RWPE2 (cell line): ENCODE measurements at regions not wholly inside any gene's neighbourhood (a gene's known extent, or its start where the extent isn't known, plus 50 kb on each side); places are given as distances from the start of the nearest gene placed in this dataset.
A peak's percentile ranks its signal among the peaks of the same experiment; 100 is the strongest.

Experiments used
- ATAC-seq: fragments of 200-7000 bp; cut with Tn5 transposase; 3 replicates; pipeline ENCODE4 v1.9.1; 2021; ENCODE audit warnings: low read depth
- DNase-seq: peaks from one replicate; pipeline ENCODE4 v3.0.0-alpha.2; 2020; ENCODE audit warnings: low spot score
- H3K27ac ChIP-seq: fragments of 450-650 bp; 2 replicates; pipeline ENCODE4 v1.5.1; 2017; ENCODE audit warnings: mild to moderate bottlenecking; ENCODE audit not compliant: poor library complexity, severe bottlenecking
- H3K27me3 ChIP-seq: fragments of 250-450 bp; sonication (Bioruptor Pico); 2 replicates; pipeline ENCODE4 v1.5.1; 2021; ENCODE audit warnings: mild to moderate bottlenecking, moderate library complexity; ENCODE audit not compliant: insufficient read depth, poor library complexity, severe bottlenecking
- H3K36me3 ChIP-seq: fragments of 250-450 bp; sonication (Bioruptor Pico); 2 replicates; pipeline ENCODE4 v1.5.1; 2020; ENCODE audit warnings: low read depth, mild to moderate bottlenecking, moderate library complexity
- H3K4me1 ChIP-seq: fragments of 250-450 bp; sonication (Bioruptor Pico); 2 replicates; pipeline ENCODE4 v1.5.1; 2021; ENCODE audit warnings: mild to moderate bottlenecking, moderate library complexity; ENCODE audit not compliant: insufficient read depth, poor library complexity, severe bottlenecking
- H3K4me3 ChIP-seq: fragments of 250-450 bp; sonication (Bioruptor Pico); 2 replicates; pipeline ENCODE4 v1.5.1; 2021; ENCODE audit warnings: mild to moderate bottlenecking, moderate library complexity; ENCODE audit not compliant: severe bottlenecking
- H3K9me3 ChIP-seq: fragments of 250-450 bp; sonication (Bioruptor Pico); 2 replicates; pipeline ENCODE4 v1.5.1; 2021; ENCODE audit warnings: mild to moderate bottlenecking, moderate library complexity; ENCODE audit not compliant: severe bottlenecking
- TF ChIP-seq, protein P1 (sequence below): fragments of 450-650 bp; IDR thresholded peaks from one replicate; pipeline ENCODE4 v1.5.1; 2017; ENCODE audit warnings: mild to moderate bottlenecking, moderate library complexity; ENCODE audit not compliant: poor library complexity, severe bottlenecking

DNA sequence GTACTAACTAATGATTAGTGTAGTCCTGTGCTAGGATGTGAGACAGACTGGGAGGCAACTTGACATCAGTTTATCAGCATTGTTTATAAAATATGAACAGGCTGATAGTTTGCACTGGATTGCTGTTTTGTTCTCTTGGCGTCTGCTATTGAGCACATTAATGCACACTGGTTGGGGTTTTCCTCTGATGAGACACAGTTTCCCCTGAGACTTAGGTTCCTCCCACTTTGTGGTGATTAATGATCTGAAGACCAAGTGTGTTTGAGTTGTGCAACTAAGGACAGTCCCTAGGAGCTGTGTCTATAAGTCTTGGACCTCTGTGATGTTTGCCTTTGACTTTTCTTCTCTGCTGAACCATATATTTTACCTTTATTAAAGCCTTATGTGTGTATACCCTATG is 1015.4 kb downstream of the AMY1C start:
- no peak for ATAC-seq
- Histone ChIP-seq H3K27me3 (no peaks in the 10 kb centered on the region), H3K4me3 (no peak overlapping the region), H3K4me1 (no peaks in the 10 kb centered on the region), H3K27ac (no peak overlapping the region), H3K9me3 (no peaks in the 10 kb centered on the region), H3K36me3 (no peaks in the 10 kb centered on the region)
- no peak for DNase-seq
- TF ChIP-seq, protein P1, sequence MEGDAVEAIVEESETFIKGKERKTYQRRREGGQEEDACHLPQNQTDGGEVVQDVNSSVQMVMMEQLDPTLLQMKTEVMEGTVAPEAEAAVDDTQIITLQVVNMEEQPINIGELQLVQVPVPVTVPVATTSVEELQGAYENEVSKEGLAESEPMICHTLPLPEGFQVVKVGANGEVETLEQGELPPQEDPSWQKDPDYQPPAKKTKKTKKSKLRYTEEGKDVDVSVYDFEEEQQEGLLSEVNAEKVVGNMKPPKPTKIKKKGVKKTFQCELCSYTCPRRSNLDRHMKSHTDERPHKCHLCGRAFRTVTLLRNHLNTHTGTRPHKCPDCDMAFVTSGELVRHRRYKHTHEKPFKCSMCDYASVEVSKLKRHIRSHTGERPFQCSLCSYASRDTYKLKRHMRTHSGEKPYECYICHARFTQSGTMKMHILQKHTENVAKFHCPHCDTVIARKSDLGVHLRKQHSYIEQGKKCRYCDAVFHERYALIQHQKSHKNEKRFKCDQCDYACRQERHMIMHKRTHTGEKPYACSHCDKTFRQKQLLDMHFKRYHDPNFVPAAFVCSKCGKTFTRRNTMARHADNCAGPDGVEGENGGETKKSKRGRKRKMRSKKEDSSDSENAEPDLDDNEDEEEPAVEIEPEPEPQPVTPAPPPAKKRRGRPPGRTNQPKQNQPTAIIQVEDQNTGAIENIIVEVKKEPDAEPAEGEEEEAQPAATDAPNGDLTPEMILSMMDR: no peak

DNA sequence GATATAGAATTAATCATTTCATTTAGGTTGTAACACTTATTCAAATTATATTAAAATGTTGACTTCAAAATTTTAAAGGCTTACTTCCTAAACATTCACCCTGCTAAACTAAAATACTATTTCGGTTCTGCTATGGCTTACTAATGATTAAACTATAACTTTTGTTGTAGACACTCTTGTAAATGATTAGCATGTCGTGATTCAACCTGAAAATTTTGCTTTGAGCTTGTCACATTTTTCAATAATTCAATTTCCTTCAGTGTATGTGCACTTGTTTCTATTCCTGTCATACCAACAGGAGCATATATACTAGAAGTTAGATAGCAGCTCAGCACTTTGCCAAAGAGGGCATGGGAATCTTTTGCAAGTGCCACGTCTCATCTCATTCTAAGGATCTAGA is 1018.8 kb downstream of the AMY1C start:
- Histone ChIP-seq H3K9me3 (no peaks in the 10 kb centered on the region), H3K27ac (no peak overlapping the region), H3K27me3 (no peaks in the 10 kb centered on the region), H3K36me3 (no peaks in the 10 kb centered on the region), H3K4me3 (no peak overlapping the region), H3K4me1 (no peaks in the 10 kb centered on the region)
- DNase-seq: no peak
- TF ChIP-seq, protein P1: no peak
- ATAC-seq: no peak

DNA sequence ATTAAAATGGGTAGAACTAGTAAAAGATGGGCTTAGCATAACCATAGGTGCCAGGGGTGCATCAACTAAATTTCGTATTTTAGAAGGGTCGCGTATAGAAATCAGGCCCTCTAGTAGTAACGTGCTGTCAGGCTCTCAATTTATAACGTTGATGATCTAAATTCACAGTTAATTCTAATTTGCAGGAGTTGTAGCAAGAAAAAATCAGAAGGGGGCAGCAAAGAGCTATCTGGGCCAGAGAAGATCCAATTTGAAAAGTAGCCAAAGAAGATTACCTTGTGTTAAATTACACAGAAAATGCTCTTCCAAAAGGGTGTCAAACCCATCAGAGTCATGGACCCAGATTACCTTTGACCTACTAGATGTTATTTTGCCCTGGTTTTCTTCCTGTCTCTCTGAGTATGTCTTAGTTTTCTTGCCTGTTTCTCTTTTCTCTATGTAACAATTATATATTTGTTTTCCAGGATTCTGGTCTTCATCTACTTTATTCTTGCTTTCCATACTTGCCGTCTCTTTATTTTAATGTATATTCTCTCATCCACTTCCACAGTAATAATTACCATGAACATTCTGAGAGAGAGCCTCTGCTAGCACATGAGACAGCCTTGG is 1030.9 kb downstream of the AMY1C start:
- H3K4me3 ChIP-seq: no peak overlapping the region
- H3K27me3 ChIP-seq: no peaks in the 10 kb centered on the region
- no peak for DNase-seq
- ATAC-seq: no peak
- H3K9me3 ChIP-seq: no peaks in the 10 kb centered on the region
- H3K36me3 ChIP-seq: no peaks in the 10 kb centered on the region
- H3K27ac ChIP-seq: no peak overlapping the region
- TF ChIP-seq, protein P1: peak; percentile 91
- no peaks in the 10 kb centered on the region for H3K4me1 ChIP-seq

DNA sequence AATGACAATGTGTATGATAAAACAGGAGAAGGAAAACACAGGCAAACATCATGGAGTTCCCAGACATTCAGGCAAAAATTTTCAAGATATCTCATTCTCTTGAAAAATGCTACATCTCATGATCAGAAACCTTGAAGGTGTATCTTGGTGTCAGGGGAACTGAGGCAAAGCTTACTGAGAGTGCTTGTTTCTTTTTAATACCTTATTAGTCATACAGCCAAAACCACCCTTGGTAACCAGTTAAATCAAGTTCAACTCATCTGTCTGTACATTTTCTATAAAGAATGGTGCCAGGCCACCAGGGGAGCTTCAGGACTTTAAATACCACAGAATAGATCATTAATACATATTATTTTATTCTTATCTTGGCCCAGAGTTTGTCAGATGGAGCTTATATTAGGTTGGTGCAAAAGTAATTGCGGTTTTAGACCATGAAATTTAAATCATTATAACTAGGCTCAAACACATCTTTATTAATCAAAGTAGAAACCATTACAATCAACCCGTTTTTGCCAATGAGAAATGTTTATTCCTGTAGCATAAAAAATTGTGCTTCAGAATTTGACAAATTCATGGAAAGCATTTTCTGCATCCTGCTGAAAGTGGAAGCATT is 1036.0 kb downstream of the AMY1C start:
- no peak for DNase-seq
- Histone ChIP-seq H3K27ac (no peak overlapping the region), H3K9me3 (no peaks in the 10 kb centered on the region), H3K4me3 (no peak overlapping the region), H3K4me1 (no peaks in the 10 kb centered on the region), H3K36me3 (no peaks in the 10 kb centered on the region), H3K27me3 (no peaks in the 10 kb centered on the region)
- TF ChIP-seq, protein P1: no peak
- no peak for ATAC-seq

DNA sequence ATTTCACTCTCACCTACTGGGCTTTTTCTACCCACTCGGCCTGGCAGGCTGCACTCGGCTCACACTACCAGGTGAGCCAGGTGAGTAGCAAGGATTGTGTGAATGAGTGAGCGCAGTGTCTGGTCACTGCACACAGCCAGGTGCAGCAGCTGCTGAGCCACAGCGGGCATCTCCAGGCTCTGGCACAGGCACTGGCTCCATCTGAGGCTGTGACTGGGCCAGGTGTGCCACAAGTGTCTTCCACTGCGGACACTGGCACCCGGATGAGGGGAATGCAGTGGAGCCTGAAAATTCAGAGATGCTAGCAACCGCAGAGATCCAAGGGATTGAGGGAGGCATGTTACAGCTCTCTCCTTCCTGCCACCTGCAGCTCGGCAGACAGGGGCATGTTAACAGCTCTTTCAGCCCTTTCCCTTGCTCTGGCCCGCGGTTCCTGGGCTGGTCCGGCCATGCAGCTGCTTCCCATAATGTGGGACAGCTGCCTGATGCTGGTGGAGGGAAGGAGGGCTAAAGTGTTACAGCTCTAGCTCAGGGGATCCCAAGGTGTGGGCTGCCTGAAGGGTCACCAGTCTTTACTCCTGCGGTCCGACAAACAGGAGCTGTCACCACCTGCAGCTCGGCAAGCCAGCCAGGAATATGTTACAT is 1038.3 kb downstream of the AMY1C start:
- H3K4me1 ChIP-seq: no peaks in the 10 kb centered on the region
- H3K36me3 ChIP-seq: no peaks in the 10 kb centered on the region
- no peak overlapping the region for H3K4me3 ChIP-seq
- H3K9me3 ChIP-seq: no peaks in the 10 kb centered on the region
- ATAC-seq (no peak), DNase-seq (no peak)
- TF ChIP-seq, protein P1: no peak
- no peaks in the 10 kb centered on the region for H3K27me3 ChIP-seq
- no peak overlapping the region for H3K27ac ChIP-seq
